ENCODE measurements at regions not wholly inside any gene's neighbourhood (a gene's known extent, or its start where the extent isn't known, plus 50 kb on each side); places are given as distances from the start of the nearest gene placed in this dataset.

GRCh38 chr3:127351775-127352350 is 64.0 kb upstream of the PRR20G start:
- intact Hi-C loops (cut with DNase I), result no loop called here
- TF ChIP-seq CTCF (IDR thresholded peaks at IDR 0.05) (no peak), POLR2A (IDR thresholded peaks at IDR 0.05) (no peak)
- 68 to 84% (median 78%) methylated on average over 12 of the region's 12 CpGs for WGBS, 4 donors
- Histone ChIP-seq H3K36me3 (replicated peaks in 1 of 2) (no peaks in the 10 kb centered on the region), H3K4me3 (no peak overlapping the region), H3K27me3 (peaks cover 4% of the 10 kb centered on the region), H3K4me1 (replicated peaks in 1 of 2) (no peaks in the 10 kb centered on the region), H3K9me3 (replicated peaks in 1 of 3) (no peaks in the 10 kb centered on the region), H3K27ac (no peak overlapping the region)
- no peak for DNase-seq

GRCh38 chr3:127351321-127351720 is 63.5 kb upstream of the PRR20G start:
- H3K4me1 ChIP-seq (replicated peaks in 1 of 2), result no peaks in the 10 kb centered on the region
- H3K27me3 ChIP-seq, result peaks cover 4% of the 10 kb centered on the region
- intact Hi-C loops (cut with DNase I), result no loop called here
- no peaks in the 10 kb centered on the region for H3K9me3 ChIP-seq (replicated peaks in 1 of 3)
- TF ChIP-seq CTCF (IDR thresholded peaks at IDR 0.05) (no peak), POLR2A (IDR thresholded peaks at IDR 0.05) (no peak)
- DNase-seq, result no peak
- H3K27ac ChIP-seq, result no peak overlapping the region
- H3K4me3 ChIP-seq, result no peak overlapping the region
- 59 to 72% (median 65%) methylated on average over 10 of the region's 10 CpGs for WGBS, 4 donors
- H3K36me3 ChIP-seq (replicated peaks in 1 of 2), result no peaks in the 10 kb centered on the region

GRCh38 chr3:127350172-127351050 is 62.6 kb upstream of the PRR20G start:
- no peaks in the 10 kb centered on the region for H3K4me1 ChIP-seq (replicated peaks in 1 of 2)
- no peaks in the 10 kb centered on the region for H3K36me3 ChIP-seq (replicated peaks in 1 of 2)
- no peak overlapping the region for H3K27ac ChIP-seq
- no peak for DNase-seq
- TF ChIP-seq POLR2A (IDR thresholded peaks at IDR 0.05), result no peak
- no peaks in the 10 kb centered on the region for H3K9me3 ChIP-seq (replicated peaks in 1 of 3)
- 75 to 81% (median 78%) methylated on average over 25 to 28 of the region's 28 CpGs for WGBS, 4 donors
- H3K4me3 ChIP-seq, result no peak overlapping the region
- intact Hi-C loops (cut with DNase I), result no loop called here
- peaks cover 4% of the 10 kb centered on the region for H3K27me3 ChIP-seq

GRCh38 chr3:127349501-127350171 is 61.8 kb upstream of the PRR20G start:
- H3K27me3 ChIP-seq, result peaks cover 4% of the 10 kb centered on the region
- WGBS, 4 donors, result 67 to 72% (median 69%) methylated on average over 12 to 19 of the region's 19 CpGs
- no peak for TF ChIP-seq CTCF (IDR thresholded peaks at IDR 0.05)
- H3K27ac ChIP-seq, result no peak overlapping the region
- no peaks in the 10 kb centered on the region for H3K4me1 ChIP-seq (replicated peaks in 1 of 2)
- intact Hi-C loops (cut with DNase I), result no loop called here
- no peaks in the 10 kb centered on the region for H3K9me3 ChIP-seq (replicated peaks in 1 of 3)
- no peak overlapping the region for H3K4me3 ChIP-seq
- no peak for DNase-seq
- no peaks in the 10 kb centered on the region for H3K36me3 ChIP-seq (replicated peaks in 1 of 2)
